Loucy (cell line): ENCODE measurements at regions not wholly inside any gene's neighbourhood (a gene's known extent, or its start where the extent isn't known, plus 50 kb on each side); places are given as distances from the start of the nearest gene placed in this dataset.

ENCODE experiments used
- CTCF ChIP-seq: fragments of 200-600 bp; sonication (generic); conservative IDR thresholded peaks from 2 replicates; pipeline ENCODE4 v1.5.1; 2014; ENCODE audit warnings: mild to moderate bottlenecking, antibody characterized with exemption, low read length
- EZH2phosphoT487 ChIP-seq: fragments of 200-600 bp; IDR thresholded peaks from 2 replicates; pipeline ENCODE4 v1.6.1; 2018; ENCODE audit warnings: antibody characterized with exemption, mild to moderate bottlenecking, moderate library complexity, borderline replicate concordance

- TF ChIP-seq CTCF (no peak), EZH2phosphoT487 (no peak)
Measured at GRCh38 chr5:29162297-29162696, 2031.2 kb upstream of the CDH6 start.
